Stimulated activated CD8-positive, alpha-beta memory T cell treated with anti-CD3 and anti-CD28 coated beads, Interleukin-7, amount 100 ng/mL, for 48 hours (primary cell): ENCODE measurements at regions not wholly inside any gene's neighbourhood (a gene's known extent, or its start where the extent isn't known, plus 50 kb on each side); places are given as distances from the start of the nearest gene placed in this dataset.
"Not testable (repeated sequence)": the region's sequence is repeated elsewhere in the genome, so short reads cannot be mapped to it uniquely, and the experiment has no call there.

Experiments
- DNase-seq, 2 donors: peaks; one replicate each; pipeline ENCODE4 v3.0.0-alpha.2; 2020; ENCODE audit warnings: low read depth in 1 of 2; ENCODE audit errors: extremely low read depth in 1 of 2

GRCh38 chr5:174504266-174504726 is 220.1 kb upstream of the MSX2 start:
- no peak for DNase-seq

- no peak for DNase-seq
Measured at GRCh38 chr5:174505621-174506020, 218.8 kb upstream of the MSX2 start.

- DNase-seq, result not testable (repeated sequence)
Measured at GRCh38 chr5:174510782-174511453, 213.5 kb upstream of the MSX2 start.

GRCh38 chr5:174511714-174512253 is 212.6 kb upstream of the MSX2 start:
- no peak for DNase-seq

- no peak for DNase-seq
Measured at GRCh38 chr5:174514325-174514724, 210.1 kb upstream of the MSX2 start.

- DNase-seq, result no peak
Measured at GRCh38 chr5:174514983-174515394, 209.4 kb upstream of the MSX2 start.

- DNase-seq, result no peak
Measured at GRCh38 chr5:174516741-174517140, 207.6 kb upstream of the MSX2 start.

- no peak for DNase-seq
Measured at GRCh38 chr5:174518512-174518911, 205.9 kb upstream of the MSX2 start.

GRCh38 chr5:174520420-174521396 is 203.7 kb upstream of the MSX2 start:
- DNase-seq, result no peak

- no peak for DNase-seq
Measured at GRCh38 chr5:174521449-174521848, 202.9 kb upstream of the MSX2 start.

GRCh38 chr5:174522480-174523260 is 201.7 kb upstream of the MSX2 start:
- no peak for DNase-seq

GRCh38 chr5:174523311-174524071 is 200.9 kb upstream of the MSX2 start:
- no peak for DNase-seq

- no peak for DNase-seq
Measured at GRCh38 chr5:174524351-174524750, 200.0 kb upstream of the MSX2 start.

GRCh38 chr5:174526177-174526576 is 198.2 kb upstream of the MSX2 start:
- no peak for DNase-seq

GRCh38 chr5:174527916-174528540 is 196.4 kb upstream of the MSX2 start:
- no peak for DNase-seq

- no peak for DNase-seq
Measured at GRCh38 chr5:174528821-174529544, 195.4 kb upstream of the MSX2 start.

- no peak for DNase-seq
Measured at GRCh38 chr5:174529925-174530681, 194.3 kb upstream of the MSX2 start.

- no peak for DNase-seq
Measured at GRCh38 chr5:174531782-174532191, 192.6 kb upstream of the MSX2 start.
